HG03066 (cell line): ENCODE measurements at regions not wholly inside any gene's neighbourhood (a gene's known extent, or its start where the extent isn't known, plus 50 kb on each side); places are given as distances from the start of the nearest gene placed in this dataset.

ENCODE experiments used
- ATAC-seq: cut with Tn5 transposase; IDR thresholded peaks from one replicate; pipeline ENCODE4 v1.9.1; 2021; ENCODE audit warnings: low read depth; ENCODE audit not compliant: unreplicated experiment

DNA sequence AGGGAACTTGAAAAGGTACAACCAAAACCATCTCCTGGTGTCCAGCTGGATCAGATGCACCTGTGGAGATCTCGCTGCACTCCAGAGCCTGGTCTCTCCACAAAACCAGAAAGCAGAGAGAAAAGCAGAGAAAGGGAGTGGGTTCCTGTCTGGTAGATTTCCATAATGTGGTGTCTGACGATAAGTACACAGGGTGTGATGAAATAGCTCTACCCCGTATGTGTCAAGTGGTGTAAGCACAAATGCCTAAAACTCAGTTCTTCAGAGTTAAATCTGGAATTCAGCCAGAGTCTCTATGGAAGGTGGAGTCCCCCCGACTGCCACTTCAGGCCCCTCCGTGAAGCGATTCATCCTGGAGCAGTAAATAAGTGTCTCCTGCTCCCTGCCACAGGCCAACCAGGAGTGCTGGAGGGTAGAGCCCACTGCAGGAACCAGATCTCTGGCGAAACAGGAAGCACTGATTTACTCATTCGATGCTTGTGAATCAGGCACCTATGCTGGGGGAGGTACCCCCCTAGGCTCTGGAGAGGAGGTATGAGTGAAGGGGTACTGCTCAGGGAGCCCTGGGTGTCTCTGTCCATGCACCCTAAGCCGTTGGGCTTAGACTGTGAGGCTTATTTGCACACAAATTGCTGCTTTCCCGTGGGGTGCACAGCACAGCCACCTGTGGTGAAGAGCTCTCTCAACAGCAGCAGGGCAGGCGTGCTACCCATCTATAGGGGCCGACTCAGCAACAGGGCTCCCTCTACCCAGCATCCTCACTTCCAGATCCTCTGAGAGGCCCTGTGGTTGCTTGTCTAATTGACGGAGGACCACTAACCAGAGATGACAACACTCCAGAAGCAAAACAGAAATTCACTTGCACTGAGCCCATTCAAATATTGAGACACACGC lies 97.1 kb upstream of the MYOCD start:
- no peak for ATAC-seq

DNA sequence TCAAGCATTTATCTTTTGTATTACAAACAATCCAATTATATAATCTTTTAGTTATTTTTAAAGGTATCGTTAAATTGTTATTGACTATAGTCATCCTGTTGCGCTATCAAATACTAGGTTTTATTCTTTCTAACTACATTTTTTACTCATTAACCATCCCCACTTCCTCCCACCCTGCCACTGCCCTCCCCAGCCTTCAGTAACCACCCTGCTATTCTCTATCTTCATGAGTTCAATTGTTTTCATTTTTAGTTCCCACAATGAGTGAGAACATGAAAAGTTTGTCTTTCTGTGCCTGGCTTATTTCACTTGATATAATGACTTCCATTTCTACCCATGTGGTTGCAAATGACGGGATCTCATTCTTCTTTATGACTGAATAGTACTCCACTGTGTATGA lies 94.1 kb upstream of the MYOCD start:
- no peak for ATAC-seq

DNA sequence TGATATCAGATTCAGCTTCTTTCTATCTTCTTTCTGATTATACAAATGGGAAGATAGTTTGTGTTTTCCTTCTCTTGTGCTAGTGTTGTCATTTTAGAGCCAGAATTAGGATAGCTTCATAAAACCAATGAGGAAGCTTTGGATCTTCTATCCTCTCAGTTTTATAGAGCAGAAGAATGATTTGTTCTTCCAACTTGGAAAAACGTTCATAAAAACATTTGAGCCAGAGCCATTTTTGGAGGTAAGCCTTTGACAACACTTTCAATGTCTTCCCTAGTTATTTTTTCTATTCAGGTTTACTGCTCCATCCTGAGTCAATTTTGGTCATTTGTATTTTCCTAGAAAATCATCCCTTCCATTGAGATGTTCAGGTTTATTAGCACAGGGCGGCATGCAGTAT lies 91.2 kb upstream of the MYOCD start:
- ATAC-seq = no peak

DNA sequence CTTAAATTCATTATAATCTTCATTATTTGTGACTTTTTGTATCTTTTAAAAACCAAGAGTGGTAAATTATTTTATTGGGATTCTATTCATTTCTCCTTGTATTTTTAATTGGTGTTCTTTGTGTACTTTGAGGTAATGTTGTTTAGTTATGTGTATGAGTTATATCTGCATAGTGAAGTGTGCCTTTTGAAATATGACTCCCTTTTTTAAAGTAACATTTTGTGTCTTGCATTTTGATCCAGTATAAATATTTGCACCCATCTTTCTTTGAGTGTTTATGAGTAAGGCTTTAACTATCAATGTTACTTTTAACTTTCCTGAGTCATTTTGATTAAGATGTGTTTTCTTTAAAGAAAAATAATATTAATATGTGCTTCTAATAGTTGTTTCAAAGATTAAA lies 90.0 kb upstream of the MYOCD start:
- no peak for ATAC-seq

DNA sequence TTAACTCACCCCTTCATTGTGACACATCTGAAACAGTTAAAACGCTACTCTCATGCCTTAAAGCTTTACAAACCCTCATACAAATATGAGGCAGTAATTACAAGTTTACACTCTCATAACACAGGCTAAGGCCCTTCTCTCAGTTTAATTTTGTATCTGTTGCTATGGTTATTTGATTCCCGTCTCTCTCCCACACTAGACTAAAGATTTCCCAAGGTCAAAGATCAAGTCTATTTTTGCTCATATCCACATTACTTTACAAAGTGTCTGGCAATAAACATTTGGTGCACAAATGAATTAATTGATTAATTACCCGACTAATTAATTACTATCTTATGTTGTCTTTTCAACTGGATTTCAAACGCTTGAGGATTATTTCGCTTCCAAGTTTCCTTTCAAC lies 86.4 kb upstream of the MYOCD start:
- no peak for ATAC-seq

DNA sequence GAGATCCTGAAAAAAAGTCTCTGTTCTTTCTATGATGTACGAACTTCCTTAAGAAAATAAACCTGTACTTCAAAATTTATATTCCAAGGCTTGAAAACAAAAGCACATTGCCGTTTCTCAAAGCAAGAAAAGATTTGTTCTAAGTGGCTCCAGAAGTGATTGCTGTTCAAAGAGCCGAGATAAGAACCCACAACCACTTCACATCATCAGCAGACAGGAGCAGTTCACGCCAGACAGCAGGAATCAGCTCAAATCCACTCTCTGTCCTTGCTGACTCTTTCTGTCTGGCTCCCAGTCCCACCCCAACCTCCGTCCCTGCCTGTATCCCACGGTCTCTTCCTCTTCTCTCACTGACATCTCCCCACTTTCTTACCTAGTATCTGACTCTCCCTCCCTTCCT lies 85.0 kb upstream of the MYOCD start:
- no peak for ATAC-seq

DNA sequence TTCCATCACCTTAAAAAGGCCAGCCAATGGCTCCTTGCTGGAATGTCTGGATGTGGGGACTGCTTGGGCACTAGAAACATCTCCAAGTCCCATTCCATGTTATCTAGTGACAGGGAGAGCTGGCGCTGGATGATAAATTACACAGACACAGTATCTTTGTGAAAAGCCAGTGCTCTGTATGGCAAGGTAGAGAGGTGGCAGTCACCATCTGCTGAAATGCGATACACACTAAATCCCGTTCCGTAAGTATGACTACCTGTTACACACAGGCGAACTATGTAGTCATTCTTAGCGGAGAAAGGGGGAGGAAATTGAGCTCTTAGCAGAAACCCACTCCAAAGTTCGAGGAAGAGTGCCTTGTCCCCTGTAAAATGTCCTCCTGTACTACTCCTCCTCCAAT lies 81.0 kb upstream of the MYOCD start:
- no peak for ATAC-seq

DNA sequence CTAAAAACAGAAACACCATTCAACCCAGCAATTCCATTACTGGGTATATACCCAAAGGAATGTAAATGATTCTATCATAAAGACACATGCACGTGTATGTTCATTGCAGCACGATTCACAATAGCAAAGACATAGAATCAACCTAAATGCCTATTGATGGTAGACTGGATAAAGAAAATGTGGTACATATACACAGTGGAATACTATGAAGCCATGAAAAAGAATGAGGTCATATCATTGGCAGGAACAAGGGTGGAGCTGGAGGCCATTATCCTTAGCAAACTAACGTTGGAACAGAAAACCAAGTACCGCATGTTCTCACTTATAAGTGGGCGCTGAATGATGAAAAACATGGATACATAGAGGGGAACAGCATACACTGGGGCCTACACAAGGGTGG lies 77.2 kb upstream of the MYOCD start:
- ATAC-seq = no peak

DNA sequence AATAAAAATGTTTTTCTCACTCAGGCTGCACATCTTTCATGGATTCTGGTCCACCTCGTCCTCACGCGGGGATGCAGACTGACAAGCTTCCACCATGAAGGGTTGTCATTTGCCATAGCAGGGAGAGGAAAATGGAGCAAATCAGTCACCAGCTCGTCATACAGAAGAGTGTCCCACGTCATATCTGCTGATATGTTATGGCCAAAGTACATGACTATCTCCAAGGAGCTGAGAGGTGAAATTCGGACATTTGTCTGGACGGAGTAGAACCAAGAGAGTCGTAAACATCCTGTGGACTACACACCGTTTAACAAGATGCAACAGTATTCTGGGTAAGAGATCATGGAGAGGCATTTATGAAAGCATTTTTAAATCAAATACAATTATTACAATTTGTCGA lies 75.3 kb upstream of the MYOCD start:
- no peak for ATAC-seq

DNA sequence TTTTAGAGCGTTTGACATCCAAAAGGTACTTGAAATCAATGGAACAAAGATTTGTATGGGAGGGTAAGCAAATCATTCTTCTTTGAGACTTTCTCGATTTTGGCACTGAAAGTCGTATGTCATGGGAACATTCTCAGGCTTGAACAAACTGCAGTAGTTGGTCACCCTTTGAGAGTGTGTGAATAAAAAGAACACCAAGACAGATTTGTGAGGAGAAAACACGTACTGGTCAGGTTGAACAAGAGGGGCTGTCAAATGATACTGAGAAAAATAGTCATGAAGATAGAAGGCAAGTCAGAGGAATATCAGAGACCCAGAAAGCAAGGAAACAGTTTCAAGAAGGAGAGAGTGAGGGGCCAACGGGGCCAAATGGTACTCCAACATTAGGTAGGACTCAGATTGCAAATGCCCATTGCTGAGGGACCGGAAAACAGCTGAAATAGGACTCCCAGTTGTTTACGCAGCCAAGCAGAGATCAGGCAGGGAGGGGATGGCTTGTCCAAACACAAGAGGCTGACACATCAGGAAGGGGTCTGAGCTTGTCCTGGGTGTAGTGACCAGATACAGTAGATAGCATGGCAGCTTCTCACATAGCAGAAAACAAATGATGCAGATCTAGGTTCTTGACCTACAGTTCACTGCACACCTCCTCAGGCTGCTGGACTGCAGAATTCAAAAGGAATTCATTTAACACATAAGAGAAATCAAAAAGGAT lies 74.5 kb upstream of the MYOCD start:
- no peak for ATAC-seq

DNA sequence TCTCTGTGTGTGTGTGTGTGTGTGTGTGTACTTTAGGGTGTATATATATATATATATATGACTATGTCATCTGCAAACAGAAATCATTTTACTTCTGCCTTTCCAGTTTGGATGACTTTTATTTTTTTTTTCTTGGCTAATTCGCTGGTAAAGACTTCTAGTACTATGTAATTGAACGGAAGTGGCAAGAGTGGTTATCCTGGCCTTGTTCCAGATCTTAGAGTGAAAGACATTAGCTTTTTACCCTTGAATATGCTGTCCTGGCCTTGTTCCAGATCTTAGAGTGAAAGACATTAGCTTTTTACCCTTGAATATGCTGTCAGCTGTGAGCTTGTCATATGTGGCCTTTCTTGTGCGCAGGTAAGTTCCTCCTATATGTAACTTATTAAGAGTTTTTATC lies 72.7 kb upstream of the MYOCD start:
- ATAC-seq = no peak

DNA sequence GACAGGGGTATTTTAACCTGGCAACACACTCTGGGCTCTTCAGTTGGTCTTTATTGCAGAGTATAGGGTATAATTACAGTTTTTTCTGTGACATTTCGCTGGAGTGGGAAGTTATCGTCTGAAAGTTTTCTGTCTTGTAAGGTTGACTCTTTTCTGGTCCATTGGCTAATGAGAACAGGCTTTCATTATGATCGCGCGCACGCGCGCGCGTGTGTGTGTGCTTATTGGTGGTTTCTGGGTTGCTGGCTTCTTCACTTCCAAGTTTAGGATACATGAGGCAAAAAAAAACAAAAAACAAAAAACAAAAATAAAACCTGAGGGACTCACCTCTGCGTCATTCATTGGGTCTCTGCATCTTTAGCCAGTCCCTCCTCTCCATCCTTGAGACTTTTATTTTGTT lies 68.7 kb upstream of the MYOCD start:
- ATAC-seq = no peak

DNA sequence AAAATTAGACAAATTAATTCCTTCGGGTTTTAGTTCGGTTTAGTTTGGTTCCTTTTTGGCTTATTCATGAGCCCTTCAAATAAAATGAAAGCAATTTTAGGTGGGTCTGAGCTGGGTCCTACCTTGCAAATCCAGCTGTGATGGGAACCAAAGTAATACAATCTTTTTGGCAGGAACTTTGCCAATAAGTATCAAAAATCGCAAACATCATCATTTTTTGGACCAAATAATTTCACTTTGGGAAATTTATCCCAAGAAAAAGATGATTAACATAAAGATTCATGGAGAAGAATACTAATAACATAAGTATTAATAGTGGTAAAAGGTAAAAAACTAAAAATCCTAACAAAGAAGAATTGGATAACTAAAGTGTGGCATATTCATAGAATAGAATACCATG lies 67.8 kb upstream of the MYOCD start:
- no peak for ATAC-seq

DNA sequence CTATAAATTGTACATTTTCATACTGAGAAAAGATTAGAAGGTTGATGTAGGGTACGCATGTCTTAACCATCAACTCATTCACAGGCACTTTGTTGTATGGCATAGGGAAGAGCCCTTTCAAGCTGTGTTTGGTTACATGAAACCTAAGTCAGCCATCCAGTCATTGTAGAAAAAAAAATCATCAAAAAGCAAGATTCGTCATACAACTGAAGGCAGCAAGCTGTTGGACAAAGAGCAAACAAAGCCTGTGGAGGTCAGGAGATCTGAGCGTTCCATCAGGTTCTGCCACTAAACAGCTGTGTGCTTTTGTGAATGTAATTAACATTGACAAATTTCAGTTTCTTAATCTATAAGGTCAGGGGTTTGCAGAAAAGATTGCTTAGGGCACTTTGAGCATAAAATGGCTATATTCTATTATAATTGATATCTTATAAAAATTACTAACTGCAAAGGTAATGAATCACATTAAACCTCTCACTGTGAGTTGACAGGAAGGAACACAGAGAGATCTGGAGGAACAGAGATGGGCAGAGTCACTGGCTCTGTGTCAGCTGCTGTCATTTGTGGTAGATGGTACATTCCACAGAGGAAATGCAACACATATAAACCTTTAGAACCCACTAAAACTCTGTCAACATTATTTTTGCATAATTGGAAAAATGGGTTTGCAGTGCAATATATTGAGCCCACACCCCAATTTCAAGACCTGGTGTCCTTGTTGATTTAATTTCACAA lies 66.3 kb upstream of the MYOCD start:
- ATAC-seq = no peak

DNA sequence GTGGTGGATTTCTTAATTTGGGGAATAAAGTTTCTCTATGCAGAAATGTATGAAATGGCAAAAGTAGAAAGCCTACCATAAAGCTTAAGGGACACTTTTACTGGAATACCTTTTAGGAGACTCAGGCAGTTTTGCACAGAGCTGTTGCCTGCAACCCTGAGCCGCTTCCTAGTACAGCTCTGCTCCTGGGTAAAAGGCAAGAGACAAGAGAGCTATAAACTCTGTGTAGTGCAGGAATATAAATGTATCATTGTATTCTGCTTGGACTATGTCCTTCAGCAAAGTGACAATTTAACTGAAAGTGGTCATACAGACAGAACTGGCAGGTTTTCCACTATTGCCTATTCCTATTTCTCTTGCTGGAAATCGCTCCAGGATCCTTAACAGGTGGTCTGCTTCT lies 65.3 kb upstream of the MYOCD start:
- ATAC-seq = no peak

DNA sequence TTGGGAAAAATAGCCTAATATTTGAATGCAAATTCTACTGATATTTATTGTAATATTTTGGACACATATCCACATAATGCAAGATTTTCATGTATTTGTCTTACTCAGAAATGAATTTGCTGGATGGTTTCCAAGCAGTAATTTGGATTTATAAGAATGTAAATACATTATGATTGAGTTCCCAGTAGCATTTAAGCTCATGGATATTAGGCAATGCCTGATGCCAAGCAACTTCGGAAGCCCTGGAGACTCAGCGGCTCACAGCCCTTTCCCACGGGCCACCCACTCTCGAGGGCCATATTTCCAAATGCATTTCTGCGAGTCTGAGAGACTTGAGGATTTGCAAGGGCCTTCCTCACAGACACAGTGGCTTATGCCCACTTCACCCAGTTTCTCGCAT lies 62.1 kb upstream of the MYOCD start:
- ATAC-seq = no peak

DNA sequence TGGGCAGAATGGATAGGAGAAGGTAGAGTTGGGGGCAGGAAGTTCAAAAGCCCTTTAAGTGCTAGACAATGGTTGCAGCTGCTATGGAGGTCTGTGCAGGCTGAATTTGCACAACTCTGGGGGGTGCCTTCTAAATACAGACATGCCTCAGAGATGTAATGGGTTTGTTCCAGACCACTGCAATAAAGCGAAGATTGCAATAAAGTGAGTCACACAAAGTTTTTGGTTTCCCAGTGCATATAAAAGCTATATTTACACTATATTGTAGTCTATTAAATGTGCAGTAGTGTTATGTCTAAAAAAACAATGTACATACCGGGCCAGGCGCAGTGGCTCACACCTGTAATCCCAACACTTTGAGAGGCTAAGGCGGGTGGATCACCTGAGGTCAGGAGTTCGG lies 60.5 kb upstream of the MYOCD start:
- no peak for ATAC-seq

DNA sequence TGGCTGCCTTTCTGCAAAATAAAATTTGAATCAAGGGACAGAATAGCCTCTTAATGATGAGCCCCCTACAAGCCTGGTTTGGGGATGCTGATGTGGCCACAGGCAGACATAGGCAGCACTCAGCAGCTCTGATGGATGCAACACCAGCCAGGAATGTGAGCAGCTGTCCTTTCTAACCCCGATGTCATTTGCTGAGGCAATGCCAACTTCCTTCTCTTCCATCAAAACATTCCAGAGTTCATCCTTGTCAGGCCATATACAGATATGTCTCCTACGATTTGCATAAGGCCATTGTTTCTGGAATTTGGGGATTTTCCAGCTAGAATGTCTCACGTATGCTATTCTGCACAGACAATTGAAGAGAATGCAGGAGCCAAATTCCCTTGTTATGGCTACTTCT lies 52.1 kb upstream of the MYOCD start:
- ATAC-seq = no peak
